Testis (tissue), 2 donors: ENCODE measurements at regions not wholly inside any gene's neighbourhood (a gene's known extent, or its start where the extent isn't known, plus 50 kb on each side); places are given as distances from the start of the nearest gene placed in this dataset.

ENCODE experiments used
- DNase-seq: peaks from one replicate; pipeline ENCODE4 v3.0.0-alpha.2; 2019
- H3K27ac ChIP-seq, 2 donors: fragments of 200-600 bp; sonication (generic); one replicate each; pipeline ENCODE4 v1.5.1; 2019
- H3K27me3 ChIP-seq: fragments of 200-600 bp; sonication (generic); one replicate; pipeline ENCODE4 v1.5.1; 2019
- H3K36me3 ChIP-seq: fragments of 200-600 bp; sonication (generic); one replicate; pipeline ENCODE4 v1.5.1; 2017; ENCODE audit warnings: low read depth; ENCODE audit errors: missing control alignments
- H3K4me1 ChIP-seq: fragments of 200-600 bp; sonication (generic); one replicate; pipeline ENCODE4 v1.5.1; 2019
- H3K4me3 ChIP-seq, 2 donors: fragments of 200-600 bp; sonication (generic); one replicate each; pipeline ENCODE4 v1.5.1; 2017 to 2019
- H3K9me3 ChIP-seq: fragments of 200-600 bp; sonication (generic); one replicate; pipeline ENCODE4 v1.5.1; 2017
- POLR2A ChIP-seq: fragments of 450-650 bp; IDR thresholded peaks from one replicate; pipeline ENCODE4 v1.6.1; 2017; ENCODE audit warnings: antibody characterized with exemption, mild to moderate bottlenecking, moderate library complexity
- WGBS, 2 donors: methylation state at CpG; one replicate each; pipeline ENCODE4 v1.1.5; 2018; 5-methylcytosine and 5-hydroxymethylcytosine counted together
- intact Hi-C: fragments of 100-400 bp; cut with DNase I; formaldehyde crosslinking; loops from one replicate; pipeline ENCODE4 v1.15.1; 2023; ENCODE audit warnings: low total_unique reads
- TF ChIP-seq, protein P1 (sequence below), 3 experiments: fragments of 450-650 bp in 2 of 3; fragments of 200-600 bp in 1 of 3; sonication (generic) in 1 of 3; IDR thresholded peaks; one replicate each; pipeline ENCODE4 v1.5.1; 2016 to 2019; ENCODE audit warnings: antibody characterized with exemption in 3 of 3, mild to moderate bottlenecking in 2 of 3, moderate library complexity in 1 of 3

DNA sequence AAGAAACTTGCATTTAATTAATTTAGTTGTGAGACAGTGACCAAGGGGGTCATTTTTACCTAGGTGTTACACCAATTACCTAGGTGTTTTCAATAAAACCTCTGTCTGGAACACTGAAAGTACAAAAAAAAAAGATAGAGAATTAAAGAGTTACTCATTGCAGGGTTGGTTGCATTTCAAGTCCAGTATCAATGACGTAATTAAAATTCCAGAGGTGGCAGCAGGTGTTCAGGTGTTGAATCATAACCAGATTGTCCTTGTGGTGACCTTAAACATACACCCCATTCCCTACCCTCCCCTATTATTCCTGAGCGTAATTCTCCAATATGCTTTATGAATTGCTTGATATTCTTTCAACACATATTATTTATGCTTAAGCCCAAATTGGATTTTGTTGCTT is 352.0 kb upstream of the SLC8A1 start:
- Histone ChIP-seq H3K36me3 (no peaks in the 10 kb centered on the region), H3K9me3 (no peaks in the 10 kb centered on the region), H3K4me3 (no peak overlapping the region), H3K27me3 (no peaks in the 10 kb centered on the region), H3K4me1 (no peaks in the 10 kb centered on the region), H3K27ac (no peak overlapping the region)
- 80 to 91% methylated on average over 2 of the region's 2 CpGs for WGBS, 2 donors
- intact Hi-C loops = no loop called here
- TF ChIP-seq, protein P1, sequence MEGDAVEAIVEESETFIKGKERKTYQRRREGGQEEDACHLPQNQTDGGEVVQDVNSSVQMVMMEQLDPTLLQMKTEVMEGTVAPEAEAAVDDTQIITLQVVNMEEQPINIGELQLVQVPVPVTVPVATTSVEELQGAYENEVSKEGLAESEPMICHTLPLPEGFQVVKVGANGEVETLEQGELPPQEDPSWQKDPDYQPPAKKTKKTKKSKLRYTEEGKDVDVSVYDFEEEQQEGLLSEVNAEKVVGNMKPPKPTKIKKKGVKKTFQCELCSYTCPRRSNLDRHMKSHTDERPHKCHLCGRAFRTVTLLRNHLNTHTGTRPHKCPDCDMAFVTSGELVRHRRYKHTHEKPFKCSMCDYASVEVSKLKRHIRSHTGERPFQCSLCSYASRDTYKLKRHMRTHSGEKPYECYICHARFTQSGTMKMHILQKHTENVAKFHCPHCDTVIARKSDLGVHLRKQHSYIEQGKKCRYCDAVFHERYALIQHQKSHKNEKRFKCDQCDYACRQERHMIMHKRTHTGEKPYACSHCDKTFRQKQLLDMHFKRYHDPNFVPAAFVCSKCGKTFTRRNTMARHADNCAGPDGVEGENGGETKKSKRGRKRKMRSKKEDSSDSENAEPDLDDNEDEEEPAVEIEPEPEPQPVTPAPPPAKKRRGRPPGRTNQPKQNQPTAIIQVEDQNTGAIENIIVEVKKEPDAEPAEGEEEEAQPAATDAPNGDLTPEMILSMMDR (IDR thresholded peaks at IDR 0.05) = no peak
- no peak for DNase-seq

DNA sequence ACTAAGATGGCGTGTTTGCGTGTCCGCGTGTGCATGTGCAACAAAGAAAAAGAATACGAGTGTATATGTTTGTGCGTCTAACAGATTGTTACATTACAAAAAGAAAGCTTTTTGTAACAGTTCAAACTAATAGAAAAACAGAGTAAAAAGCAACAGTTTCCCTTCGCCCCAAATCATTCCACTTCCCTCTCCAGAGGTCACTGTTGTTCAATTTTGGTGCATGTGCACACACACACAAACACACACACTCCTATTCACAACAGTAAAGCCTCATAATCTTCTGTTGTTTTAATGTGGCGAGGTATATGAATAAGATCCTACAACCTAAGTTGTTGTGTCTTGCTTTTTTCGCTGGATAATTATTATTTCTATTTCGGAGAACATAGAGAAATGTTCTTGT is 357.3 kb upstream of the SLC8A1 start:
- no peak overlapping the region for H3K4me3 ChIP-seq
- no peaks in the 10 kb centered on the region for H3K4me1 ChIP-seq
- H3K36me3 ChIP-seq = no peaks in the 10 kb centered on the region
- no peak overlapping the region for H3K27ac ChIP-seq
- TF ChIP-seq, protein P1 (IDR thresholded peaks at IDR 0.05) = no peak
- no peak for TF ChIP-seq POLR2A
- DNase-seq = no peak
- 59 to 69% methylated on average over 10 of the region's 10 CpGs for WGBS, 2 donors
- no peaks in the 10 kb centered on the region for H3K9me3 ChIP-seq
- no peaks in the 10 kb centered on the region for H3K27me3 ChIP-seq
- intact Hi-C loops = no loop called here

DNA sequence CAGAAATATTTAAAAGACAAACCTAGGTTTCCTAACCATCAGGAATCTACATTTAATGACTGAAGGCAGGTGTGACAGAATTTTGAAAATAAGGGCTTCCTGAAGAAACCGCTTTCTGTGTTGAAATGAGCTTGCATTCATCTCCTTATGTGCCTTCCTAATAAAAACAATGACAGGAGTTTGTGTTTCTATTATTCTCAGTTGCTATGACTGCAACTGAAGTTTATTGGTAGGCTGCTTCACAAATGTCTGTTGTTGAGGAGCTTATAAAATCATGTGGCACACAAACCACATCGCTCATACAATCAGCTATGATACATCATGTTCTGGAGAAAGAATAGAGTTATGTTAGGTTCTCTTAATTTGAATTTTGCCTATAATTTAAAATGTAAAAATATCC is 362.7 kb upstream of the SLC8A1 start:
- no peak for TF ChIP-seq POLR2A
- TF ChIP-seq, protein P1 (IDR thresholded peaks at IDR 0.05) = no peak
- Histone ChIP-seq H3K27ac (no peak overlapping the region), H3K36me3 (no peaks in the 10 kb centered on the region), H3K27me3 (no peaks in the 10 kb centered on the region), H3K4me3 (no peak overlapping the region), H3K4me1 (no peaks in the 10 kb centered on the region), H3K9me3 (no peaks in the 10 kb centered on the region)
- 80 to 90% methylated on average over 2 of the region's 2 CpGs for WGBS, 2 donors
- DNase-seq = no peak
- intact Hi-C loops = no loop called here

DNA sequence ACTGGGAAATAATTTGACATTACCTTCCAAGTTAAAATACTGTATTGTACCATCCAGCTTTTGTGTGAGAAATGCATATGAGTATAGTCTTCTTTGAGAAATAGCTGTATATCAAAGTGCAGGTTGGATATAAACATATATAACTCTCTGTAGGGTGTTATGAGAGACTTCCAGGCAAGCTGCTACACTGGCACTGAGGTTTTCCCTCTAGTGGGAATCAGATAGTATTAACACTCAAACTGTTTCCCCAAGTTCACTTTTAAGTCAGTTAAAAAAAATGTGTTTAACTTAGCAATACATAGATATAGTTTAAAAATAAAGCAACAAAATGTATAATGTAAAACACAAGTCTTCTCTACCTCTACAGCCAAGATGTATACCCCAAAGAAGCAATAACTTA is 368.4 kb upstream of the SLC8A1 start:
- intact Hi-C loops = no loop called here
- no peak overlapping the region for H3K4me3 ChIP-seq
- no peak for TF ChIP-seq POLR2A
- TF ChIP-seq, protein P1 (IDR thresholded peaks at IDR 0.05) = no peak
- H3K9me3 ChIP-seq = no peaks in the 10 kb centered on the region
- DNase-seq = no peak
- H3K36me3 ChIP-seq = no peaks in the 10 kb centered on the region
- H3K4me1 ChIP-seq = no peaks in the 10 kb centered on the region
- H3K27me3 ChIP-seq = no peaks in the 10 kb centered on the region
- H3K27ac ChIP-seq = no peak overlapping the region

DNA sequence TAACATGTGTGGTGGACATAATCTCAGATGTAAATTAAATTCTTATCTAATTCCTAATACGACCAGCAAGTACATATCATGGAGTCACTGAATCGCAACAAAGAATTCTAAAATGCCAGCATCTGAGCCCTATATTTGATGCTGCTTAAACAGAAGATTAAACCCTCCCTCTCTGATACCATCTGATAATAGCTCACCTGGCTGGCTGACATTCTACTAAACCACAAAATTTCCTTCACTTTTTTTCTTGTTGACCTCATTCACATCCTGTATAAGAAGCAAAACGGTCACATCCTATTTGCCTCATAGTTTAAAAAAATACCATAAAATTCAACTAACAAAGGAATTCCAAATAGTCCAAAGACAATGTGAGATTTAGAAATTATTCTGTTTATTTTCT is 371.6 kb upstream of the SLC8A1 start:
- H3K9me3 ChIP-seq = no peaks in the 10 kb centered on the region
- no peaks in the 10 kb centered on the region for H3K36me3 ChIP-seq
- H3K4me3 ChIP-seq = no peak overlapping the region
- no peaks in the 10 kb centered on the region for H3K27me3 ChIP-seq
- no peak overlapping the region for H3K27ac ChIP-seq
- DNase-seq = no peak
- no peaks in the 10 kb centered on the region for H3K4me1 ChIP-seq
- no peak for TF ChIP-seq POLR2A
- TF ChIP-seq, protein P1 (IDR thresholded peaks at IDR 0.05) = no peak
- WGBS, 2 donors = 56 to 80% methylated on average over 3 of the region's 3 CpGs
- intact Hi-C loops = no loop called here
